Suprapubic skin (tissue), 3 donors: ENCODE measurements at regions not wholly inside any gene's neighbourhood (a gene's known extent, or its start where the extent isn't known, plus 50 kb on each side); places are given as distances from the start of the nearest gene placed in this dataset.

Experiments used
- CTCF ChIP-seq, 2 donors: fragments of 200-600 bp in 1 of 2; fragments of 450-650 bp in 1 of 2; sonication (generic) in 1 of 2; IDR thresholded peaks; one replicate each; pipeline ENCODE4 v1.5.1; 2016 to 2019; ENCODE audit warnings: antibody characterized with exemption in 2 of 2, mild to moderate bottlenecking in 1 of 2, moderate library complexity in 1 of 2
- POLR2AphosphoS5 ChIP-seq, 3 donors: sonication (generic); formaldehyde crosslinking; IDR thresholded peaks; one replicate each; pipeline ENCODE4 v1.6.1; 2017; ENCODE audit warnings: antibody characterized with exemption in 3 of 3

- no peak for TF ChIP-seq CTCF (IDR thresholded peaks at IDR 0.05)
- no peak for TF ChIP-seq POLR2AphosphoS5 (IDR thresholded peaks at IDR 0.05)
Observed at GRCh38 chrX:45472968-45473367, 272.3 kb upstream of the DIPK2B start.
